K562 (cell line): ENCODE measurements at regions not wholly inside any gene's neighbourhood (a gene's known extent, or its start where the extent isn't known, plus 50 kb on each side); places are given as distances from the start of the nearest gene placed in this dataset.

Experiments used
- ATAC-seq: fragments of 200-7000 bp; cut with Tn5 transposase; 3 replicates; pipeline ENCODE4 v1.9.1; 2020; ENCODE audit warnings: moderate library complexity
- BruUV-seq: library from RNA; stranded (reverse); fragments of 400-500 nt; replicated peaks from 2 replicates; lab custom pipeline; 2021; lab: Mats Ljungman, UMichigan
- CTCF ChIA-PET: fragments of 300-600 bp; formaldehyde crosslinking; extraction: SDS; loops from one replicate; lab custom pipeline; 2021; ENCODE audit warnings: low intra/inter-chr PET ratio; lab: Yijun Ruan, JAX
- POLR2A ChIA-PET: fragments of 300-600, 350-650 bp; sonication (Branson Sonifier 250); formaldehyde crosslinking; extraction: SDS; loops from one replicate; lab custom pipeline; 2021; ENCODE audit warnings: antibody characterized with exemption, inconsistent platforms; lab: Yijun Ruan, JAX
- DNase-seq, 4 experiments: peaks; one replicate each; pipeline versions ENCODE4 v3.0.0 to v3.0.0-alpha.2; 2011 to 2018; ENCODE audit warnings: low spot score in 3 of 4, mixed read lengths in 3 of 4; ENCODE audit errors: extremely low read depth in 1 of 4
- FAIRE-seq: peaks from 2 replicates; lab custom pipeline; 2011; peaks lifted over from hg19 to GRCh38; lab: Jason Lieb, UNC
- H2AFZ ChIP-seq: 2 replicates; pipeline ENCODE4 v1.6.0; 2011; ENCODE audit warnings: low read depth, low read length, control low read depth, inconsistent platforms
- H3K27ac ChIP-seq: fragments of 200-600 bp; 3 replicates; pipeline ENCODE4 v1.8.0; 2011; ENCODE audit warnings: low read depth, mild to moderate bottlenecking, control low read depth, inconsistent platforms, low read length, moderate library complexity, mixed read lengths; ENCODE audit errors: extremely low read depth
- H3K27me3 ChIP-seq, 2 experiments: fragments of 300-600 bp in 1 of 2; 2 replicates in 1 of 2; 3 replicates in 1 of 2; pipeline versions ENCODE4 v1.6.0 to v1.8.0; 2011; ENCODE audit warnings: inconsistent platforms in 2 of 2, low read length in 2 of 2, mild to moderate bottlenecking in 1 of 2, mixed read lengths in 1 of 2, moderate library complexity in 1 of 2; ENCODE audit not compliant: control insufficient read depth in 2 of 2, insufficient read depth in 2 of 2
- H3K36me3 ChIP-seq: fragments of 300-600 bp; 3 replicates; pipeline ENCODE4 v1.8.0; 2011; ENCODE audit warnings: mild to moderate bottlenecking, low read length, inconsistent platforms; ENCODE audit not compliant: control insufficient read depth, insufficient read depth
- H3K4me1 ChIP-seq, 2 experiments: fragments of 200-600 bp in 1 of 2; replicated peaks in 1 of 2; 2 replicates in 1 of 2; 3 replicates in 1 of 2; pipeline versions ENCODE4 v1.5.1 to v1.8.0; 2011; ENCODE audit warnings: inconsistent platforms in 2 of 2, low read length in 2 of 2, mild to moderate bottlenecking in 1 of 2, mixed read lengths in 1 of 2, moderate library complexity in 1 of 2; ENCODE audit not compliant: control insufficient read depth in 2 of 2, insufficient read depth in 2 of 2
- H3K4me2 ChIP-seq: 2 replicates; pipeline ENCODE4 v1.6.1; 2011; ENCODE audit warnings: low read length, control low read depth, inconsistent platforms, mixed read lengths; ENCODE audit not compliant: insufficient read depth
- H3K4me3 ChIP-seq: fragments of 200-600 bp; sonication (generic), shearing (Covaris generic); 2 replicates; pipeline ENCODE4 v1.5.1; 2016; ENCODE audit warnings: control low read depth, inconsistent platforms
- H3K79me2 ChIP-seq: fragments of 200-600 bp; 3 replicates; pipeline ENCODE4 v1.8.0; 2011; ENCODE audit warnings: low read length, inconsistent platforms; ENCODE audit not compliant: control insufficient read depth, insufficient read depth
- H3K9ac ChIP-seq, 2 experiments: 2 replicates each; pipeline versions ENCODE4 v1.6.0 to v1.6.1; 2011; ENCODE audit warnings: low read depth in 2 of 2, low read length in 2 of 2, control low read depth in 1 of 2, inconsistent platforms in 1 of 2, mild to moderate bottlenecking in 1 of 2, mixed read lengths in 1 of 2; ENCODE audit not compliant: insufficient read depth in 1 of 2
- H3K9me1 ChIP-seq: one replicate; pipeline ENCODE4 v1.6.0; 2011; ENCODE audit warnings: inconsistent platforms, mild to moderate bottlenecking, low read length, moderate library complexity; ENCODE audit not compliant: control insufficient read depth, insufficient read depth
- H3K9me3 ChIP-seq: replicated peaks from 2 replicates; pipeline ENCODE4 v1.5.1; 2011; ENCODE audit warnings: low read depth, low read length, inconsistent platforms; ENCODE audit not compliant: control insufficient read depth, insufficient read depth
- H4K20me1 ChIP-seq: replicated peaks from 2 replicates; pipeline ENCODE4 v1.6.1; 2011; ENCODE audit warnings: low read length, inconsistent platforms, mixed read lengths; ENCODE audit not compliant: control insufficient read depth, insufficient read depth
- ARID4B ChIP-seq: sonication (generic); formaldehyde crosslinking; IDR thresholded peaks from 2 replicates; pipeline ENCODE4 v1.8.0; 2022; ENCODE audit warnings: mild to moderate bottlenecking, missing genetic modification reagents
- E2F1 ChIP-seq: sonication (generic); formaldehyde crosslinking; IDR thresholded peaks from 2 replicates; pipeline ENCODE4 v1.8.1; 2023; ENCODE audit warnings: mild to moderate bottlenecking, missing genetic modification reagents, moderate library complexity
- E2F3 ChIP-seq: fragments of 250-450 bp; sonication (Bioruptor Pico); IDR thresholded peaks from 2 replicates; pipeline ENCODE4 v1.4.0; 2020; ENCODE audit warnings: mild to moderate bottlenecking
- GABPB2 ChIP-seq: fragments of 250-450 bp; sonication (Bioruptor Pico); conservative IDR thresholded peaks from 2 replicates; pipeline ENCODE4 v1.5.1; 2021; ENCODE audit warnings: mild to moderate bottlenecking
- HCFC1 ChIP-seq: IDR thresholded peaks from 2 replicates; pipeline ENCODE4 v1.6.1; 2012; ENCODE audit warnings: low read depth, low read length, improper control_type of control experiment
- PHB2 ChIP-seq: fragments of 450-650 bp; IDR thresholded peaks from 2 replicates; pipeline ENCODE4 v1.6.1; 2017; ENCODE audit warnings: low read depth
- SETDB1 ChIP-seq: IDR thresholded peaks from one replicate; pipeline ENCODE4 v1.6.1; 2012; ENCODE audit warnings: low read length, control low read depth, inconsistent platforms
- TFAP4 ChIP-seq: sonication (generic); formaldehyde crosslinking; IDR thresholded peaks from 2 replicates; pipeline ENCODE4 v1.8.0; 2022; ENCODE audit warnings: missing genetic modification reagents, mild to moderate bottlenecking, moderate library complexity, borderline replicate concordance
- ZBTB26 ChIP-seq: fragments of 450-650 bp; formaldehyde crosslinking; IDR thresholded peaks from 2 replicates; pipeline ENCODE4 v1.4.0; 2022; ENCODE audit warnings: missing genetic modification characterization
- ZBTB5 ChIP-seq: fragments of 450-650 bp; IDR thresholded peaks from 2 replicates; pipeline ENCODE4 v1.6.1; 2017; ENCODE audit warnings: antibody characterized with exemption
- ZNF408 ChIP-seq: fragments of 250-450 bp; sonication (Bioruptor Pico); IDR thresholded peaks from 2 replicates; pipeline ENCODE4 v1.4.0; 2020; ENCODE audit warnings: low read depth, mild to moderate bottlenecking, moderate library complexity
- ZNF699 ChIP-seq: fragments of 250-450 bp; sonication (Bioruptor Pico); IDR thresholded peaks from 2 replicates; pipeline ENCODE4 v1.8.0; 2021; ENCODE audit warnings: mild to moderate bottlenecking, moderate library complexity; ENCODE audit not compliant: insufficient replicate concordance
- WGBS: fragments of 100-300 bp; shearing (Covaris generic); methylation state at CpG from one replicate; pipeline ENCODE4 v1.1.6; 2016; ENCODE audit warnings: low coverage, mixed read lengths; ENCODE audit not compliant: insufficient coverage; ENCODE audit errors: missing lambda C conversion rate; 5-methylcytosine and 5-hydroxymethylcytosine counted together
- in situ Hi-C: fragments of 300-500 bp; cut with MboI; formaldehyde crosslinking; loops from 4 replicates; pipeline ENCODE4 v1.15.0; 2018; ENCODE audit warnings: inconsistent platforms, mixed read lengths
- intact Hi-C: fragments of 100-400 bp; cut with micrococcal nuclease; formaldehyde crosslinking; loops from 2 replicates; pipeline ENCODE4 v1.14.2; 2022

- no peak for ATAC-seq
- no peaks in the 10 kb centered on the region for H3K9me3 ChIP-seq
- in situ Hi-C loops, result no loop called here
- WGBS, result 0% methylated on average over 6 of the region's 6 CpGs
- no peaks in the 10 kb centered on the region for H3K36me3 ChIP-seq
- no peak for DNase-seq
- H3K79me2 ChIP-seq, result no peaks in the 10 kb centered on the region
- intact Hi-C loops, result no loop called here
- ChIA-PET POLR2A (no interaction called here), CTCF (no interaction called here)
- no peak for FAIRE-seq
- BruUV-seq, result no TSS peak
- H3K9ac ChIP-seq, result no peak overlapping the region
- H4K20me1 ChIP-seq, result no peaks in the 10 kb centered on the region
- H3K9me1 ChIP-seq, result no peaks in the 10 kb centered on the region
- TF ChIP-seq ZNF699 (CRISPR knock-in tag) (no peak), ARID4B (no peak), SETDB1 (no peak), ZBTB26 (CRISPR knock-in tag) (no peak), TFAP4 (CRISPR knock-in tag) (no peak), PHB2 (no peak), E2F1 (CRISPR knock-in tag) (no peak), GABPB2 (CRISPR knock-in tag) (no peak), ZNF408 (no peak), HCFC1 (no peak), E2F3 (CRISPR knock-in tag) (no peak), ZBTB5 (no peak)
- H3K27me3 ChIP-seq, result no peaks in the 10 kb centered on the region
- no peak overlapping the region for H3K4me3 ChIP-seq
- H3K4me2 ChIP-seq, result no peak overlapping the region
- no peaks in the 10 kb centered on the region for H3K4me1 ChIP-seq
- H2AFZ ChIP-seq, result no peak overlapping the region
- no peak overlapping the region for H3K27ac ChIP-seq
Measured at GRCh38 chr21:16241479-16241963, 511.7 kb downstream of the USP25 start.
